Fibroblast of peridontal ligament (primary cell): ENCODE measurements at regions not wholly inside any gene's neighbourhood (a gene's known extent, or its start where the extent isn't known, plus 50 kb on each side); places are given as distances from the start of the nearest gene placed in this dataset.

Experiments
- DNase-seq: peaks from one replicate; pipeline ENCODE4 v3.0.0-alpha.2; 2010; ENCODE audit errors: extremely low read depth

- no peak for DNase-seq
These were observed 168.3 kb downstream of the NR4A2 start for GRCh38 chr2:156164091-156164720.

DNA sequence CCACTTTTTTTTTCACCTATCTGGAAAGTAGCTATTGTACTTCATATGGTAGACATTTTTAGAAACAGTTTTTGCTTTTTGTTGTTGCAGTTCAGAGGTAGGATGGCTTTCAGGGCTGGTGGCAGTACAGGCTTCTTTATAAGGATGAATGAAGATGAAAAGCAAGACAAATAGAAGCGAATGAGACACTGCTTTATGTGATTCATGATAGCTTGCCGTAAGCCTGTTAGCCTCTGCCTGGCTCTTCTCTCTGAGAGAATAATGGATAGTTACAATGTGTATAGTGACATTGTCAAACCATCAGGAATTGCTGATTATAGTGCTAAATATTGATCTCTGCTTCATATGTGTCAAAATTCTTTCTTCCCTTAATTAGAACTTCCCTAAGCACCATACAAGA, 173.7 kb downstream of the NR4A2 start:
- no peak for DNase-seq

DNA sequence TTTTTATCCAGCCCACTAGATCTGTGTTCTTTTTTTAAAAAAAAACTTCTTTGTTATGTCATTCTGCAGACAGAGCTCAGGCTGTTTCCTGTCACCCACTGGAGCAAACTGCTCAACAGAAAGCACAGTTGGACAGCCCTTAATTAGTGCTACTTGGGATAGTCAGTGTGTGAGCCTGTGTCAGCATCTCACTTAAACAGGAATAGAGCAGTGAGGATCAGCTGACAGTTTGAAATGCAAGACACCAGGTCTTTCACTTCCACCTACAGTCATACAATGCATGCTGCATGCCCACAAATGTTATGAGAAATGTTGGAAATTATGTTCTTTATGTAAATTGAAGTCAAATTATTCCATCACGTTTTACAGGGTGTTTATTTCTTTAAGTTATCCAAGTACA, 174.9 kb downstream of the NR4A2 start:
- no peak for DNase-seq

GRCh38 chr2:156156580-156156979, 175.9 kb downstream of the NR4A2 start:
- DNase-seq, result no peak

DNA sequence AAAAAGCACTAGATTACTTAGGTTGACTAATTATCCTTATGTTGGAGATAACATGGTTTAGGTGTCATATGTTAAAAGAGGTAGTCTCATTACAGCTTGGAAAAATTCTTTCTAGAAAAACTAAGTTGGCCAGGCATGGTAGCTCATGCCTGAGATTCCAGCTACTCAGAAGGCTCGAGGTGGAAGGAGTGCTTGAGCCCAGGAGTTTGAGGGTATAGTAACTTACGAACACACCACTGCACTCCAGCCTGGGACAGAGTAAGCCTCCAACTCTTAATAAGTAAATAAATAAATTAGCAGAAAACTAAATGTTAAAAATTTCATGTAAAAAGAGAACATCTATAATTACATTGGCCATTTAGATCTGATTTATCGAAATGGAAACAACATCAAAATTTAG, 177.2 kb downstream of the NR4A2 start:
- DNase-seq, result no peak

- DNase-seq, result no peak
These were observed 181.2 kb downstream of the NR4A2 start for GRCh38 chr2:156151351-156151750.

DNA sequence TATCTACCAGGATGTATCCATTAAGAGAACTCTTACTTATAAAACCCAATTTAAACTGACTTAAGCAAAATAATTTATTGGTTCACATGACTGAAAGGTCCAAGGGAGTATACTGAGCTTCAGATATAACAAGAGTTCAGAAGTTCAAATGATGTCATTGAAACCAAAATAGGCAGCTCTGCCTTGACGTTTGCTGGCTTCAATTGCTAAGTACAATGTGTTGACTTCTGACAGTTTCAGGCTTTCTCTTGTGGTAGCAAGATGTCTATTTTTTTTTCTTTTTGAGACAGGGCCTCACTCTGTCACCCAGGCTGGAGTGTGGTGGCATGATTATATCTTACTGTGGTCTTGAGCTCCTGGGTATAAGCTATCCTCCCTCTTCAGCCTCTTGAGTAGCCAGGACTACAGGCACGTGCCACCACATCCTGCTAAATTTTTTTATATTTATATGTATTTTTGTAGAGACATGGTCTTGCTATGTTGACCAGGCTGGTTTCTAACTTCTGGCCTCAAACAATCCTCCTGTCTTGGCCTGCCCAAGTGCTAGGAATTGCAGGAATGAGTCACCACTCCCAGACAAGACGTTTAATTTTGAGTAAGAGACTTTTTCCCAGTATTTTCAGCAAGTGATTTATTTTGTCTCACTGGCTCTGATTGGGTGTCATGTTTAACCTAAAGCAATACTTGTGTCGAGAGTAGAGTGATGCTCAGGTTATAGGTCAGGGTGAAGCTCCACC, 184.8 kb downstream of the NR4A2 start:
- peak; percentile 4 for DNase-seq

DNA sequence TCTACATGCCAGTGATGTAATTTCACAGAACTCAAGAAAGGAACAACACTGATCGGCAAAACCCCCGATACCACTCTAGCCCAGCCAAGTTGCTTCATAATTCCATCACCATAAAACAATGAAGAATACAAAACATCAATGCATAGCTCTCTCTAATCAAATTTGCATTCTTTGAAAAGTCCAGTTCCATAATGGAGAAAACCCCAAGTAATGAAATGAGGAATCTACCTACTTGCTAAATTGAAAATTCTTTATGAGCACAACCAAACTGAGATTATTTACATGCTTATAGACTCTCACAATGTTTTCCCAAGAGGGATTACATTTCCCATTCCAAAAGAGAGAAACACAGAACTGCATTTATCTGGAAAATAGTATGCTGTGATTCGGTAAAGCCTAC, 186.5 kb downstream of the NR4A2 start:
- no peak for DNase-seq

GRCh38 chr2:156145469-156145868, 187.1 kb downstream of the NR4A2 start:
- no peak for DNase-seq

- no peak for DNase-seq
These were observed 196.0 kb downstream of the NR4A2 start for GRCh38 chr2:156136566-156136965.

DNA sequence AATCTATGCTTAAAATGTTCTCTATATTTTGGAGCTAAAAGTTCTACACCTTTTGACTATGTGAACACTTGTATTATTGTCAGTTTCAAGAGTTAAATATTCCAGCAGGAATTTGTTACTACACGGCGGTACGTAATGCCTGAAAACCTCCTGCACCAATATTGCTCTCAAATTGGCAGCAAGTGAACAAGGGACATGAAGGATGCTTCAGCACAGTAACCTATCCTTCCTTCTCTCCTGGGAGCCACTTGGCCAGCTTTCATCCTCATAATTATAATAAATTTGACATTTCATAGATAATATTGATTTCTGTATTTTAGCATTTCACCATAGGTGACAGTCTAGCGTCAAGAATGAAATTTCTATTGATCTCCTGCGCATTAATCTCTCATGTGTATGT, 197.6 kb downstream of the NR4A2 start:
- DNase-seq, result no peak

DNA sequence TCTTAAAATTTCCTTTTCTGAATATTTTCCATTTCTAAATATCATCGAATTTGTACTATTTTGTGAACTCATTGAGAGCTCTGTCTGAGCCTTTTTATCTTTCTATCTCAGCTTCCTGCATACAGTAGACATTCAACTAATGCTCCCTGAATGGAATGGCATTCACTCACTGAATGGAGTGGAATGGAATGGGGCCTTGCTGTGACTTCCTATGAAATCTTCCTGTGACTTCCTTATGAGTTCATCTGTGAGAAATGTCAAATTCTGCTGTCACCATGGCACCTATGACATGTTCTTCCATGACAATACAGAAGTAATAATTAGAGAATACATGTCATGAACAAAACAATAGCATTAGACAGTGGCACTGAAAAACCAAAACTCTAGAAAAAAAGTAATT, 199.6 kb downstream of the NR4A2 start:
- no peak for DNase-seq

- DNase-seq, result no peak
These were observed 200.4 kb downstream of the NR4A2 start for GRCh38 chr2:156132130-156132529.

DNA sequence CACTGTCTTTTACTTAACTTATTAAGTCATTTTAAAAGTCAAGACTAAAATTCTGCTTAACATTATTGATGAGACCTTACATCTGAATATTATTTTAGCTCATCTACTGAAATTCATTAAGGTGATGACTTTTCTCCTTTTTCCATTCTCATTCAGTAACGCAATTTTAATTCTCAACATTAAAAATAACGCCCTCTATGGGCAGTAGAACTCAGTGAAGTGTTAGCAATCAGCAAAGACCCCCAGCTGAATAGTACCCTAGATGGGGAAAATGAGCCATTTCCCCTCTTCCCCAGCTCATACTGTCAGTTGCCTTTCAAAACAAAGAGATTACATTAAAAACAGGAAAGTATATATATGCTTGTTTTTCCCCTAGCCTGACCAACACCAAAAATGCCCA, 203.3 kb downstream of the NR4A2 start:
- DNase-seq, result no peak

GRCh38 chr2:156125018-156125417, 207.5 kb downstream of the NR4A2 start:
- DNase-seq, result no peak

DNA sequence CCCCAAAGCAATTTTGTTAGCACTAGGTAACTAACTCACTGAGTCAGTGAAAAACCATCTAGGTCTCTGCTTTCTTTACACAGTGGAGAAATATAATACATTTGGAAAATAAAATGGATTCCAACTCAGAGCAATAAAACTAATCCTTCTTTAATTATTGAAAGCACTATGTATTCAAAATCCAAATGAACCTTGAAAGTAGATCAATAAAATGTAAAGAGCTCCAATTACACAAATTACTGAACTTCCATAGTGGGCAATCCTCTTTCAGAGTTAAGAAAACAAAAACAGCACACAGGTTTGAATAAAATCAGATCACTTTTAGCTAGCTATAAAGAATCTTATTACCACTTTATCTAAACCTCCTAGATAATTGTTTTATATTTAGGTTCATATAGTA, 208.1 kb downstream of the NR4A2 start:
- DNase-seq, result no peak

GRCh38 chr2:156118753-156119416, 213.6 kb downstream of the NR4A2 start:
- peak; percentile 1 for DNase-seq

GRCh38 chr2:156116113-156116512, 216.4 kb downstream of the NR4A2 start:
- no peak for DNase-seq

DNA sequence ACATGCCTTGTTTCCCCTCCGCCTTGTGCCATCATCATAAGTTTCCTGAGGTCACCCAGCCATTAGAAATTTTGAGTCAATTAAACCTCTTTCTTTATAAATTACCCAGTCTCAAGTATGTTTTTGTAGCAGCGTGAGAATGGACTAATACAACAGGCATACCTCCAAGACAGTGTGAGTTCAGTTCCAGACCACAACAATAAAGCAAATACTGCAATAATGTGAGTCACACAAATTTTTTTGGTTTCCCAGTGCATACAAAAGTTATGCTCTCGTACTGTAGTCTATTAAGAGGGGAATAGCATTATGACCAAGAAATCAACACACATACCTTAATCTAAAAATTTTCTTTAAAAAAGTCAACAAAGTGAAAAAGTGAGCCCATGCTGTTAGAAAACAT, 217.2 kb downstream of the NR4A2 start:
- DNase-seq, result peak; percentile 36

DNA sequence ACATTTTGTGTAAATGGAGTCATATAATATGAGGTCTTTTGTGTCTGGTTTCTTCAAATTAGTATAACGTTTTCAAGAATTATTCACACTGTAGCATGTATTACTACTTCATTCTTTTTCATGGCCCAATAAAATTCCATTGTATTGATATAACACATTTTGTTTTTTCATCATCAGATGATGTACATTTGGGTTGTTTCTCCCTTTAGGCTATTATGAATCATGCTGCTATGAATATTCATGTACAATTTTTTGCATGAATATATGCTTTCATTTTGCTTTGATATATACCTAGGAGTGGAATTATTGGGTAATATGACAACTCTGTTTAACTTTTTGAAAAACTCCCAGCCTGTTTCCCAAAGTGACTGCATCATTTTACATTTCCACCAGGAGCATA, 220.2 kb downstream of the NR4A2 start:
- no peak for DNase-seq

DNA sequence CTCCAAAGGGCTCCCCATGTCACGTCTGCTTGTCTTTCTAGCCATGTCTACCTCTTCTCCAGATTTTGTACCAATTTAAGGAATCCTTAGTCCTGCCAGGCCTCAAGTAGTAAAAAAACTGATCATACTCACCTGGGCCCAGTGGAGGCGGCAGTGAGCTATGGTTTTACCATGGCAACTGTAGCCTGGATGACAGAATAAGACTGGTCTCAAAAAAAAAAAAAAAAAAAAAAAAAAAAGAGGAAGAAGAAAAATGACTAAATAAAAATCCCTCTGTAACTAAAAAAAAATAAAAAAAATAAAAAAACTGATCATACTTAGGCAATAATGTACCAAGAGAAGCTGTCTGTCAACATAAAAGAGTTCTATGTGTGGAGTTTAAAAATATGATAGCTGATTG, 221.6 kb downstream of the NR4A2 start:
- no peak for DNase-seq

- no peak for DNase-seq
These were observed 233.1 kb downstream of the NR4A2 start for GRCh38 chr2:156099382-156099781.

GRCh38 chr2:156098506-156098905, 234.0 kb downstream of the NR4A2 start:
- no peak for DNase-seq
